Hepatocyte (in vitro differentiated cells): ENCODE measurements at regions not wholly inside any gene's neighbourhood (a gene's known extent, or its start where the extent isn't known, plus 50 kb on each side); places are given as distances from the start of the nearest gene placed in this dataset.
A peak's percentile ranks its signal among the peaks of the same experiment; 100 is the strongest.

Source experiments
- DNase-seq: peaks from one replicate; pipeline ENCODE4 v3.0.0-alpha.2; 2016; ENCODE audit warnings: low spot score
- H2AFZ ChIP-seq: fragments of 200-600 bp; sonication (generic); 2 replicates; pipeline ENCODE4 v1.6.0; 2016; ENCODE audit warnings: antibody characterized with exemption, mild to moderate bottlenecking
- H3K27ac ChIP-seq: fragments of 200-600 bp; sonication (generic); 2 replicates; pipeline ENCODE4 v1.5.1; 2016; ENCODE audit warnings: mild to moderate bottlenecking
- H3K27me3 ChIP-seq: fragments of 200-600 bp; sonication (generic); 2 replicates; pipeline ENCODE4 v1.6.1; 2016
- H3K36me3 ChIP-seq: fragments of 200-600 bp; sonication (generic); replicated peaks from 2 replicates; pipeline ENCODE4 v1.5.1; 2016; ENCODE audit warnings: low read depth; ENCODE audit not compliant: insufficient read depth
- H3K4me1 ChIP-seq: fragments of 200-600 bp; sonication (generic); 2 replicates; pipeline ENCODE4 v1.5.1; 2016; ENCODE audit warnings: mild to moderate bottlenecking, moderate library complexity; ENCODE audit not compliant: insufficient read depth
- H3K4me2 ChIP-seq: fragments of 200-600 bp; sonication (generic); 2 replicates; pipeline ENCODE4 v1.6.0; 2016
- H3K4me3 ChIP-seq: fragments of 200-600 bp; sonication (generic); 2 replicates; pipeline ENCODE4 v1.5.1; 2016; ENCODE audit warnings: mild to moderate bottlenecking
- H3K79me2 ChIP-seq: fragments of 200-600 bp; sonication (generic); 2 replicates; pipeline ENCODE4 v1.6.0; 2017; ENCODE audit warnings: mild to moderate bottlenecking
- H3K9me2 ChIP-seq: fragments of 200-600 bp; sonication (generic); replicated peaks from 2 replicates; pipeline ENCODE4 v1.6.0; 2017; ENCODE audit warnings: mild to moderate bottlenecking; ENCODE audit not compliant: insufficient read depth
- H3K9me3 ChIP-seq: fragments of 200-600 bp; sonication (generic); 2 replicates; pipeline ENCODE4 v1.5.1; 2016; ENCODE audit warnings: low read depth, mild to moderate bottlenecking
- H4K20me1 ChIP-seq: fragments of 200-600 bp; sonication (generic); 2 replicates; pipeline ENCODE4 v1.6.0; 2016; ENCODE audit warnings: mild to moderate bottlenecking; ENCODE audit not compliant: insufficient read depth, poor library complexity, severe bottlenecking
- CTCF ChIP-seq: fragments of 200-600 bp; sonication (generic); IDR thresholded peaks from 2 replicates; pipeline ENCODE4 v1.5.1; 2016; ENCODE audit warnings: antibody characterized with exemption, mild to moderate bottlenecking; ENCODE audit not compliant: poor library complexity
- EZH2 ChIP-seq: fragments of 200-600 bp; sonication (generic); IDR thresholded peaks from 2 replicates; pipeline ENCODE4 v1.6.1; 2016; ENCODE audit warnings: antibody characterized with exemption, mild to moderate bottlenecking, borderline replicate concordance
- EZH2phosphoT487 ChIP-seq: fragments of 200-600 bp; sonication (generic); IDR thresholded peaks from one replicate; pipeline ENCODE4 v1.6.1; 2018; ENCODE audit warnings: antibody characterized with exemption, mild to moderate bottlenecking, low read depth, moderate library complexity; ENCODE audit not compliant: unreplicated experiment, severe bottlenecking
- WGBS: methylation state at CpG from one replicate; pipeline ENCODE4 v1.1.6; 2016; ENCODE audit warnings: low lambda C conversion rate; ENCODE audit errors: missing lambda C conversion rate; 5-methylcytosine and 5-hydroxymethylcytosine counted together

GRCh38 chr13:69524459-69525150, 583.0 kb upstream of the ATXN8OS start:
- 49% methylated on average over 2 of the region's 2 CpGs for WGBS
- H4K20me1 ChIP-seq: no peaks in the 10 kb centered on the region
- no peak overlapping the region for H2AFZ ChIP-seq
- no peak overlapping the region for H3K4me3 ChIP-seq
- H3K9me2 ChIP-seq: no peaks in the 10 kb centered on the region
- DNase-seq: no peak
- no peaks in the 10 kb centered on the region for H3K27me3 ChIP-seq
- H3K4me2 ChIP-seq: no peak overlapping the region
- TF ChIP-seq EZH2: no peak
- peak; percentile 61 for TF ChIP-seq CTCF
- H3K9me3 ChIP-seq: no peaks in the 10 kb centered on the region
- no peaks in the 10 kb centered on the region for H3K79me2 ChIP-seq
- no peaks in the 10 kb centered on the region for H3K4me1 ChIP-seq
- no peaks in the 10 kb centered on the region for H3K36me3 ChIP-seq
- H3K27ac ChIP-seq: no peak overlapping the region

- Histone ChIP-seq H3K4me1 (no peaks in the 10 kb centered on the region), H2AFZ (no peak overlapping the region), H4K20me1 (no peaks in the 10 kb centered on the region), H3K36me3 (no peaks in the 10 kb centered on the region), H3K27me3 (no peaks in the 10 kb centered on the region), H3K79me2 (no peaks in the 10 kb centered on the region), H3K27ac (no peak overlapping the region), H3K4me2 (no peak overlapping the region), H3K4me3 (no peak overlapping the region), H3K9me2 (no peaks in the 10 kb centered on the region), H3K9me3 (no peaks in the 10 kb centered on the region)
- 92% methylated on average over 2 of the region's 2 CpGs for WGBS
- no peak for DNase-seq
- no peak for TF ChIP-seq CTCF
- TF ChIP-seq EZH2: no peak
- TF ChIP-seq EZH2phosphoT487: no peak
Observed at GRCh38 chr13:69496981-69497380, 610.6 kb upstream of the ATXN8OS start.

GRCh38 chr13:69495096-69495495, 612.5 kb upstream of the ATXN8OS start:
- Histone ChIP-seq H3K4me1 (no peaks in the 10 kb centered on the region), H4K20me1 (no peaks in the 10 kb centered on the region), H3K36me3 (no peaks in the 10 kb centered on the region), H3K9me3 (no peaks in the 10 kb centered on the region), H3K9me2 (no peaks in the 10 kb centered on the region), H3K79me2 (no peaks in the 10 kb centered on the region), H3K27ac (no peak overlapping the region), H3K4me2 (no peak overlapping the region), H3K4me3 (no peak overlapping the region), H2AFZ (no peak overlapping the region), H3K27me3 (no peaks in the 10 kb centered on the region)
- WGBS: 83% methylated on average over 2 of the region's 2 CpGs
- no peak for TF ChIP-seq EZH2
- TF ChIP-seq CTCF: no peak
- no peak for TF ChIP-seq EZH2phosphoT487
- DNase-seq: no peak

GRCh38 chr13:69487576-69487975, 620.0 kb upstream of the ATXN8OS start:
- Histone ChIP-seq H3K27me3 (no peaks in the 10 kb centered on the region), H3K4me1 (no peaks in the 10 kb centered on the region), H3K9me2 (no peaks in the 10 kb centered on the region), H3K36me3 (no peaks in the 10 kb centered on the region), H2AFZ (no peak overlapping the region), H4K20me1 (no peaks in the 10 kb centered on the region), H3K4me2 (no peak overlapping the region), H3K79me2 (no peaks in the 10 kb centered on the region), H3K27ac (no peak overlapping the region), H3K4me3 (no peak overlapping the region), H3K9me3 (no peaks in the 10 kb centered on the region)
- no peak for TF ChIP-seq CTCF
- DNase-seq: no peak
